ENCODE measurements at regions not wholly inside any gene's neighbourhood (a gene's known extent, or its start where the extent isn't known, plus 50 kb on each side); places are given as distances from the start of the nearest gene placed in this dataset.

DNA sequence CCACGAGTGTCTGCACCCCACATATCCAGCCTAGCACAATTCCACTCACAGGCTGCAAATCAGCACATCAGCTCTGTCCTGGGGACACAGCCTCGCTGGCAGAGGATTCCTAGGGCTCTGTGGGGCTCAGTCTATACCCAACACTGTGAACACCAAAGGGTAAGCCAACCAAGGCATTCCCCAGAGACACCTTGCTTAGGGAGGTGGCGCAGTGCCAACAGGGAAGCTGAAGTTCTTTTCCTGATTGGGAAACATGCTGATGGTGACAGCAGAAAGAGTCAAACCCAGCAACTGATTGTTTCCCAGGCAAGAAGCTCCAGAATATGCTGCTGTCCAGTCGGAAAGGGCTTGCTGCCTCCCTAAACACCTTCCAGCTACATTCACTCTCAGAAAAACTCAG is 55.8 kb downstream of the TTC32 start:
- TF ChIP-seq ZBED1 (IDR thresholded peaks at IDR 0.05; ENCODE audit: borderline replicate concordance) (no peak), POLR2AphosphoS5 (IDR thresholded peaks at IDR 0.05; ENCODE audit: low read length) (no peak), POLR2A (IDR thresholded peaks at IDR 0.05; ENCODE audit: low read depth, low read length) (no peak), SRF (IDR thresholded peaks at IDR 0.05; ENCODE audit: low read depth in 2 of 2, low read length in 2 of 2) (no peak), BRCA1 (IDR thresholded peaks at IDR 0.05; ENCODE audit: low read depth, low read length) (no peak), GABPA (IDR thresholded peaks at IDR 0.05; ENCODE audit: low read depth) (no peak)

Measured in GM12878 (cell line).